GM18499 (cell line): ENCODE measurements at regions not wholly inside any gene's neighbourhood (a gene's known extent, or its start where the extent isn't known, plus 50 kb on each side); places are given as distances from the start of the nearest gene placed in this dataset.
"Not testable (repeated sequence)": the region's sequence is repeated elsewhere in the genome, so short reads cannot be mapped to it uniquely, and the experiment has no call there.

ENCODE experiments used
- ATAC-seq: cut with Tn5 transposase; IDR thresholded peaks from one replicate; pipeline ENCODE4 v1.9.1; 2021; ENCODE audit warnings: moderate number of reproducible peaks; ENCODE audit not compliant: insufficient read depth, unreplicated experiment

- ATAC-seq: no peak
These were observed 150.9 kb upstream of the STMND1 start for GRCh38 chr6:16950825-16951495.

GRCh38 chr6:16950302-16950701 lies 151.5 kb upstream of the STMND1 start:
- no peak for ATAC-seq

- ATAC-seq: no peak
These were observed 152.1 kb upstream of the STMND1 start for GRCh38 chr6:16949716-16950115.

GRCh38 chr6:16948396-16948795 lies 153.5 kb upstream of the STMND1 start:
- no peak for ATAC-seq

GRCh38 chr6:16947375-16948015 lies 154.4 kb upstream of the STMND1 start:
- ATAC-seq: no peak

GRCh38 chr6:16944596-16944995 lies 157.3 kb upstream of the STMND1 start:
- no peak for ATAC-seq

GRCh38 chr6:16939839-16940238 lies 162.0 kb upstream of the STMND1 start:
- no peak for ATAC-seq

GRCh38 chr6:16939351-16939750 lies 162.5 kb upstream of the STMND1 start:
- ATAC-seq: no peak

GRCh38 chr6:16936893-16937292 lies 165.0 kb upstream of the STMND1 start:
- ATAC-seq: no peak

- no peak for ATAC-seq
These were observed 167.9 kb upstream of the STMND1 start for GRCh38 chr6:16933961-16934360.

- no peak for ATAC-seq
These were observed 168.3 kb upstream of the STMND1 start for GRCh38 chr6:16933532-16933931.

- ATAC-seq: no peak
These were observed 168.9 kb upstream of the STMND1 start for GRCh38 chr6:16932920-16933319.

- ATAC-seq: not testable (repeated sequence)
These were observed 169.8 kb upstream of the ATXN1 start for GRCh38 chr6:16931079-16931478.

- ATAC-seq: no peak
These were observed 169.2 kb upstream of the ATXN1 start for GRCh38 chr6:16930432-16930831.

- ATAC-seq: no peak
These were observed 168.5 kb upstream of the ATXN1 start for GRCh38 chr6:16929809-16930208.

GRCh38 chr6:16928387-16928786 lies 167.1 kb upstream of the ATXN1 start:
- ATAC-seq: no peak

- ATAC-seq: no peak
These were observed 165.9 kb upstream of the ATXN1 start for GRCh38 chr6:16927205-16927604.

- no peak for ATAC-seq
These were observed 164.2 kb upstream of the ATXN1 start for GRCh38 chr6:16925461-16925860.

- ATAC-seq: no peak
These were observed 161.0 kb upstream of the ATXN1 start for GRCh38 chr6:16922282-16922681.

- no peak for ATAC-seq
These were observed 160.3 kb upstream of the ATXN1 start for GRCh38 chr6:16921399-16922110.

GRCh38 chr6:16918586-16918985 lies 157.3 kb upstream of the ATXN1 start:
- no peak for ATAC-seq

GRCh38 chr6:16914184-16914583 lies 152.9 kb upstream of the ATXN1 start:
- no peak for ATAC-seq
